DND-41 (cell line): ENCODE measurements at regions not wholly inside any gene's neighbourhood (a gene's known extent, or its start where the extent isn't known, plus 50 kb on each side); places are given as distances from the start of the nearest gene placed in this dataset.

Experiments used
- EZH2 ChIP-seq: IDR thresholded peaks from 3 replicates; pipeline ENCODE4 v1.6.1; 2012; ENCODE audit warnings: borderline replicate concordance, low read depth, mild to moderate bottlenecking, moderate library complexity, low read length, inconsistent platforms; ENCODE audit not compliant: severe bottlenecking
- TF ChIP-seq, protein P1 (sequence below): IDR thresholded peaks from 2 replicates; pipeline ENCODE4 v1.5.1; 2012; ENCODE audit warnings: borderline replicate concordance, low read length, moderate library complexity, mild to moderate bottlenecking; ENCODE audit not compliant: poor library complexity, severe bottlenecking; ENCODE audit errors: extremely low read depth

DNA sequence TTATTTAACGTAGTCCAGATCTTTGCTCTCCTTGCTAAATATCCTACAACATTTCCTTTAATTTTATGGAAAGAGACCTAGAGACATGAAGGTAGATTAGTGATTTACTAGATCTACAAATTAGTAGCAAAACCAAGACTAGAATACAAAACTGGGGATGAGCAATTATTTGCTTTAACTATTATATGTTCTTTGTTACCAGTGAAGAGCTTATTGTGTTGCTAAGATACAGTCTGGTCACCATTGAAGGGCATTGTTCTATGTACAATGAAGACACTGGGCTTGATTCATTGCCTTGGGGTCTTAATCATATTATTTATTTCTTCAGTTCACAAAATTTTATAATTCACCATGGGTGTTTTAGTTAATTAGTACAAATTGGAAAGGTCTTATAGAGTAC is 88.3 kb downstream of the S1PR1 start:
- TF ChIP-seq, protein P1, sequence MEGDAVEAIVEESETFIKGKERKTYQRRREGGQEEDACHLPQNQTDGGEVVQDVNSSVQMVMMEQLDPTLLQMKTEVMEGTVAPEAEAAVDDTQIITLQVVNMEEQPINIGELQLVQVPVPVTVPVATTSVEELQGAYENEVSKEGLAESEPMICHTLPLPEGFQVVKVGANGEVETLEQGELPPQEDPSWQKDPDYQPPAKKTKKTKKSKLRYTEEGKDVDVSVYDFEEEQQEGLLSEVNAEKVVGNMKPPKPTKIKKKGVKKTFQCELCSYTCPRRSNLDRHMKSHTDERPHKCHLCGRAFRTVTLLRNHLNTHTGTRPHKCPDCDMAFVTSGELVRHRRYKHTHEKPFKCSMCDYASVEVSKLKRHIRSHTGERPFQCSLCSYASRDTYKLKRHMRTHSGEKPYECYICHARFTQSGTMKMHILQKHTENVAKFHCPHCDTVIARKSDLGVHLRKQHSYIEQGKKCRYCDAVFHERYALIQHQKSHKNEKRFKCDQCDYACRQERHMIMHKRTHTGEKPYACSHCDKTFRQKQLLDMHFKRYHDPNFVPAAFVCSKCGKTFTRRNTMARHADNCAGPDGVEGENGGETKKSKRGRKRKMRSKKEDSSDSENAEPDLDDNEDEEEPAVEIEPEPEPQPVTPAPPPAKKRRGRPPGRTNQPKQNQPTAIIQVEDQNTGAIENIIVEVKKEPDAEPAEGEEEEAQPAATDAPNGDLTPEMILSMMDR, result no peak
- TF ChIP-seq EZH2, result no peak
